NCI-H460 (cell line): ENCODE measurements at regions not wholly inside any gene's neighbourhood (a gene's known extent, or its start where the extent isn't known, plus 50 kb on each side); places are given as distances from the start of the nearest gene placed in this dataset.
"Not testable (repeated sequence)": the region's sequence is repeated elsewhere in the genome, so short reads cannot be mapped to it uniquely, and the experiment has no call there.

Source experiments
- DNase-seq: peaks from one replicate; pipeline ENCODE4 v3.0.0-alpha.2; 2016; ENCODE audit warnings: low read depth; ENCODE audit errors: extremely low read depth

DNA sequence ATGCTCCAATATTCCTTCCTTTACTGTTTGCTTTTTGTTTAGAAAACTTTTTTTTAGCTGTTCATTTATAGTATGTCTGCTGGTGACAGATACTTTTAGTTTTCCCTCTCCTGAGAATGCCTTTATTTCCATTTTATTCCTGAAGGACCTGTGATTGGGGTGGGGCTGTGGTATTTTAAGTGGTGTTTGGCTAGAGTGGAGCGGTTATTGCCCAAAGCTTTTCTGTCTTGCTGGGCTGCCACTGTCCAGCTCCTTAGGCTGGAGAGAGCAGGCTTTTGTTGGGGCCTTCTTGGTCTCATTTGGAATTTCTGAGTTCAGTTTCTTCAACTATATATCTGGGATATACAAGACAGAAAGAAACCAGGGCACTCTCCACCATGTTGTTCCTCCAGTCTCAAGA is 160.0 kb upstream of the PLGLB2 start:
- DNase-seq, result not testable (repeated sequence)

DNA sequence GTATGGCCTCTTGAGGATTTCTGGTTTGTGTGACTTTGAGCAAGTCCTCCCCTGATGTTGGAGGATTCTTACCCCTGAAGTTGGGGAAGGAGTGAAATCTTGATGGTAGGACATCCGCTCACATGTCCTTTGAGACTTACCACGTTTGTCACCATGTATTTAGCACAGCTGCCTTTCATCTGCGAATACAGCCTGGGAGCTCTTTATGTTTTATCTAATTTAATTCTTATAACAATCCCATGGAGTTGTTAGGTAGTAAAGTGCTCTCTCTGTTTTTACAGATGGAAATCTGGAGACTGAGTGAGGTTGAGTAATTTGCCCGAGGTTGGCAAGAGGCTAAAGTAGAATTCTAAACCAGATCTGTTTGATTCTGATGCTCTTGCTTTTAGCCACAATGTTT is 154.9 kb upstream of the PLGLB2 start:
- not testable (repeated sequence) for DNase-seq

DNA sequence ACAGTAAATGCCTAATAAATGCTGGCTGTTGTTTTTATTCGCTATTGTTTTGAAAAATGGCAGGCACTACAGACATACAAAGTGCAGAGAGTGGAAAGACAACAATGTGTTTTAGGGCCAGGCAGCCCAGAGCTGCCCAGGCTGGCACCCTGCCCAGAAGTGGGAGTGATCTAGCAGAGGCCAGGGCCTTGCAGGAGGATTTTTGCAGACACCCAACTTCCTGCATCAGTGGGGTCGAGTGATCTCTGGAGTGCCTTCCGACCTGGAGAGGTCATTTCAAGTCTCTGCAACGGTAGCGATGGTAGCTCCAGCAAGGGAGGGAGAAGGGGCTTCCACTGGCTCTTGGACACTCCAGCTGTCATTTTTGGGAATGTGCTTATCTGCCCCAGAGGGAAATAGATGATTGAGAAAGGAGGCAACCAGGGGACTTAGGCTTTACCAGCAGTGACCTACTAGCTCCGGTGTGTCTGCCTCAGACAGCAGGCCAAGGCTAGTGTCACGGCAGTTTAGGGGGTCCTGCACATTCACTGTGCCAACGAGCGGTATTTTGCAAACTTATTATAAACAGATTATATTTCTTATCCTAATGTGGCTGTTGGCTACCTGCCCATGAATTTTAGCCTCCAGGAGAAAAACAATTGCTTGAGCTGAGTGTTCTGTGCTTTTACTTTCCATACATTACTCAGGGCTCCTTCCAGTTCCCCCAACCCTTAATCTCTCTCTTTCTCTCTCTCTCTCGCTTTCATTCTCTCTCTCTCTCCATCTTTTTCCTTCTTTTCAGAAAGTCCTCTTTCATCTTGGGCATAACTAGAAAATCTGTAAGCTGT is 153.9 kb upstream of the PLGLB2 start:
- not testable (repeated sequence) for DNase-seq

DNA sequence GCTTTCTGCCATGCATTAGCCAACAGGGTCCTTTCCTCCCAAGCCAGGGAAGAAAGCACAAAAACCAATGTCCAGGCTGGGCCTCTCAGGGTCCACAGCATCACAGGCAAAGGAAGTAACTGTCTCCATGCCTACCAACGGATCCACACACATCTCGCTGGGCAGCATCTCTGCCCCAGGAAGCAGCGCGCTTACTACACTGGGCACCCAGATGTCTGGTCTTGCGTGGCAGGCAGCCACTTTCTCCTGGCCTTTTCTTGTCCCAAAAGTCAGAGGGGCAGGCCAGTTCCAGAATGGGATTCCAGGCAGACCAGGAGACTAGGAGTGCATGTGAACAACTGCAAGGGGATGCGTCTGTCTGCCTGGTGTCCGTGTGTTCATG is 153.3 kb upstream of the PLGLB2 start:
- not testable (repeated sequence) for DNase-seq

DNA sequence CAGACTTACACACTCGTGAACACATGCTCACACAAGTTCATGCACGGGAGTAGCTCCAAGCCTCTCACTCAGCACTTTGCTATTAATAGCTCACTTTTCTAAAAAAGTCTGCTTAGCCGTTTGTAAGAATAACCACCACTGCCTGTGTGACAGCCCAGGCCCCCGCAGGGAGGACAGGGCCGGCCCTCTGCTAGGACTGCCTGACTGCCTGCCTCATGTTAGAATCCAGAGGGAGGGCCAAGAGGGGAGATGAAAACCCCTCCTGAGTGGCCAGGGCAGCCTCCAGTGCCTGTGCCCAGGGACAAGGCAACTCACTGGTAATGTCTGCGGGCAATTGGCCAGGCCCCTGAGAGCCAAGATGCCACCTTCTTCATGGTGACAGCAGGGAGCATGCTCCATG is 152.9 kb upstream of the PLGLB2 start:
- not testable (repeated sequence) for DNase-seq

DNA sequence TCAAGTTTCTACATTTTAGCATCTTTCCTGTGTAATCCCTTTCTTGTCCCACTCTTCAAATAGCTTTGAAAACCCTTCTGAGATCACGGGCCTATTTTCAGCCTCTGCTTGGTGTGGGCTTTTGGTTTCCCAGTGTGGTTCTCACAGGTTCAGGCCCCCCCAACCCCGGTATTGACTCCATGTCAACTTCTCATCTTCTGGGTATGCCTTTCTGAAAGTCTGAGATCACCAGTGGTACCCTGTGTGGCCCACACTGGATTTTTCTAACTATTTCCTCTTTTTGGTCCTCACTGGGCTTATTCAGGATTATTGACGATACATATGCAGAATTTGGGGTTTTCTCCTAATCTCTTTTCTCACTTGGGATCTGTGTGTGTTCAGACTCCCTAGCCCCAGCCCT is 146.9 kb upstream of the PLGLB2 start:
- DNase-seq, result not testable (repeated sequence)

DNA sequence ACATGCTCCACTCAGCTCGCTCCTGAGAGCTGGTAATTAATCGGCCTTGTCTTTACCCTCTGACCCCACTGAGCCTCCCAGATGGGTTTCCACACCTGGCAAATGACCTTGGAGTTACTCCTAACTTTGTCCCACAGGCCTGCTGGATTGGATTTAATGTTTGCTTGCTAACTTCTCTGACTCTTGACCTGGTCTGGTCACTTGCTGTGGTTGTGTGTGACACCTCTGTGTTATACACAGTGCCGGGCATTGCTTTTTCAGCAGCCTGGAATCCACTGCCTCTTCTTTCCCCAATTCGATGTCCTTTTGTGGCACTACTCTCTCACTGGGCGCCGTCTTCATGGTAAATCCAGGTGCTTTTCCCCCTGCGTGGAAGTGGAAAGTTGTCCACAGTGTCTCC is 145.8 kb upstream of the PLGLB2 start:
- DNase-seq, result not testable (repeated sequence)

DNA sequence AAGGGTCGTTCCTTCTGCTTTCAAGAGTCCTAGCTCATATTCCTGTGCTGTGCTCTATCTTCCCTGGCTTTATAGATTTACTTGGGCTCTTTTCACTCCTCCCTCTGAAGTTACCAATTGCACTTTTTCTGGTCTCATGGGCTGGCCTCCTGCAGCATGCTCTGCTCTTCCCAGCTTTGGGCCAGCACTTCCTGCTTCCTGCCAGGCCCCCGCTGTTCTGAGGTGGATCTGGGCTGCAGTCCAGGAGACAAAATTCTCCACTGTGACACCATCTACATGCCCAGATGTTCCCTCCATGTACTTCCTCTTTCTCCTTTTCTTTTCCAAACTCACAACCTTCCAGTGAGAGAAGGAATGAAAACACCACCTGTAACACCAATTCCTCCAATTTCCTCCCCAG is 145.2 kb upstream of the PLGLB2 start:
- not testable (repeated sequence) for DNase-seq

DNA sequence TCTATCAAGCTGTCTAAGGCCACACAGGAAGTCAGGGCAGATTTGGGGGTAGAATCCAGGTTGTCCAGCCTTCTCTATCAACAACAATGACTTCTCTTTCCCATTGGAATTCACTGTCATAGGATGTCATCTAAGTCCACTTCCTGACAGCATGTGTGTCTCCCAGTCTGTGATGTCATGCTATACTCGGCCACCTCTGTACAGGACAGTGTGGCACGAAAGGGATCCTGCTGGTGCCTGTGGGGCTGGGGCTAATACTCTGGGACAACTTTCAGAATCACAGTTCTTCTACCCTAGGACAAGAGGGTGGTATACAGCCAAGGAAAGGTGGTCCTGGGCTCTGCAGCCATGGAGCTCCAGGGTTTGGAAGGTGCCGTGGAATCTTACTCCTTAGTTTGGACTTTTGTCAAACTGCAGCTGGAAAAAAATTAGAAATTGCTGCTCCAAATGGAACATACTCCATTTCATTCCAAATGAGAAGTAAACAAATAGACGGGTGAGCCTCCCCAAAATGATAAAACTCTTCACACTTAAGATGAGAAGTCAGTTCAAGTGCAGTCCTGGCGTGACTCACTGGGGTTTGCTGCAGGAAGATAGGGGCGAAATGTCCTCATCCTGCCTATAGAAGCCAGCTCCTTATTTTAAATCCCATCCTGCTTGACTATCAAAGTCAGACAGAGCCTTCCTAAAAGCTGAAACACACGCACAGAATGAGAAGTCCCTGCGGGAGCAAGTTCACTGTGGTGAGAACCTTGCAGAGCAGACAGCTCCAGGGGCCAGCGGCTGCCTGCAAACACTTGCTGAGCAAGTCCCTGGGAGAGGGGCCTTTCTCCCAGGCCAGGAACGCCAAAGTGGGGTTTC is 144.2 kb upstream of the PLGLB2 start:
- DNase-seq, result not testable (repeated sequence)

DNA sequence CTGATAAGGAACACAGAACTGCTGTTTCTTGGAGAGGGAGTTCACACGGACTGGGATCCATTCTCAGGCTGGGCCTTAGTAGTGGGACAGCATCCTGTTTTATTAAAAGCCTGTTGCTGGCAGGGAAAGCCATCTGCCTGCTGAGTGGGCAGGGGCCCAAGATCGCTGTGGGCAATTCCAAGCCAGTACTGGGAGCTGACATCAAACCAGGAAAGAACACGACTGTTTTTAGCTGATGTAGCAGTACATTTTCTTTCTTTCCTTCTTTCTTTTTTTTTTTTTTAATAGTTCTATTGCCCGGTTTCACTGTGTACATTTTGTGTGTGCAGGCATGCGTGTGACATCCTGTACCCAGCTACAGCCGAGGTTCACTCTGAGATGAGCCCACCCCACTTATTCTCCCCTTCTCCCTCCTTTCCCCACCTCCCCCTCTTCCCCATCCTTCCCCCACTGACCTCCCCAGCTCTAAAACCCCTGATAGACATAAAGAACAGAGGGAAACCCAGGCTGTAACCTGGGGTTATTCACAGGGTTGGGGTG is 143.5 kb upstream of the PLGLB2 start:
- not testable (repeated sequence) for DNase-seq

DNA sequence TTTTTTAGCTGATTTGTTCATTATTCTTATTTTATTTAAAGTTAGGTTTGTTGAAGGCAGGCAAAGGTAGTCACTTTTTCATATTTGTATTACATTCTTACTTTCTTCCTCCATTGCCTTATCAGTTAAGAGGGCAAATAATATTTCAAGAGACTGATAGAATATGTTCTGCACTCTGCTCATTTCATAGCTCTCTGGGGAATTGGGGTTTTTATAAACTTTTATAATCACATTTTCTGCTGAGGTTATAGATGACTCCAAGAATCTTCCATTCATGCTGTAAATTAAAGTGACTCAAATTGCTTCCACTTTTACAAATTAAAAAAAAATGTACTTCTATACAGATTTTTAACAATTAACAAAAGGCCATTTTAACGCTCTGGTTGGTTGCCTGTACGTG is 142.9 kb upstream of the PLGLB2 start:
- DNase-seq, result not testable (repeated sequence)

DNA sequence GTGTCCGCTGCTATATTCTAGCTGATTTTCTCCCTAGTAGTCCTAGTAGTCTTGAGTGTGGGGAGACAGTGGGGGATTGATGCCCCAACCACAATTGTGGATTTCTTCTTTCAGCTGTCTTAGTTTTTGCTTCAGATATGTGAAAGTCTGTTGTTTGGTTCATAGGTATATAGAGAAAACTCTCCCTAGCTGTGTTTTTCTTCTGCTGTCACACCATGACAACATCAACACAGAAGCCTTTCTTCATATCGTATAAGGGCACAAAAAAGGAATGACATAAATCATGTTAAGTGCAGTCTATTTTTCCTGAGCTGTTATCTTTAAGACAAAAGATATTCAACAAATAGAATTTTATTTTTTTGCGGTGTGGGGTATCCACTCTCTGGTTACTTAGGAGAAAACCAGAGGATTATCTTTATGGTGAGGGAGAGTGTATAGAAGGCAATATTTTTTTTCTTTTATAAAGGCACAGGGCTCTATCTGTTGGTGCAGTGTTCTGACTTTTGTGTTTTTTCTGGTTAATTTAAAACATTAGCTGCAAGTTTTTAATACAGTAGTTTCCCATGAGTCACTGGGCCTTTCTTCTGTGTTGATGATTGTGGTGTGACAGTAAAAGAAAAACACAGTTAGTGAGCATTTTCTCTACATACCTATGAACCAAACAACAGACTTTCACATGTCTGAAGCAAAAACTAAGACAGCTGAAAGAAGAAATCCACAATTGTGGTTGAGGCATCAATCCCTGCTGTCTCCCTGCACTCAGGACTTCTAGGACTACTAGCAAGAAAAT is 139.3 kb upstream of the PLGLB2 start:
- DNase-seq, result not testable (repeated sequence)

DNA sequence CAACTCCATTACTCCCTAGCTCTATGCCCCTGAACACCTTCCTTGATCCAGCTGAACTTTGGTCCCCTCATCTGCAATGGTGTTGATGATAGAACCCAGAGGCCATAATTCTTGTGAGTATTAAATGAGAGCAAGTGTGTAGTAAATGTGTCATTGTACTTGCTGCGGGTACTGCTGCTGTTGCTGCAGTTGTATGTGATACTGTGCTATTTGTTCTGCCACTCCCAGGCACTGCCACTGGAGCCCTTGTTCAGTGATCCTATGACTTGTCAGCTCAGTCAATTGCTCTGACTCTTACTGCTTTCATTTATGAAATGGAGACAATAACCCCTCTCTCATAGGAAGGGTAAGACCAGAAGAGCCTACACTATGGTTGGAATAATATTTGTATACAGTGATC is 136.9 kb upstream of the PLGLB2 start:
- DNase-seq, result not testable (repeated sequence)

DNA sequence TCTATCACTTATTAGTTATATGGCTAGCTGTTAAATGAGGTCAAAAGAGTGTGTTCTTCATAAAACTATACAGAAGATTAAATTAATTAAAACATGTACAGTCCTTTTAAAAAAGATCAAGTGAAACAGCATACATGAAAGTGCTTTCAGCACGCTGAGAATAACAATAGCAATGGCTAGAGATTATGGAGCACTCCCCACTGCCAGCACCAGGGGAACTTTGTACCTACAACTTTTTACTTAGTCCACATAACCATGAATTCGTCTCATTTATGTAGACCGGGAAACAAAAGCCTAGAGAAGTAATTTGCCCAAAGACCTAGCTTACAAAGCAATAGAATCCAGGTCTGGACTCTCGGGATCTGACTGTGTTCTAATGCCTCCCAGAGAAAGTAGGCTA is 136.5 kb upstream of the PLGLB2 start:
- DNase-seq, result not testable (repeated sequence)

DNA sequence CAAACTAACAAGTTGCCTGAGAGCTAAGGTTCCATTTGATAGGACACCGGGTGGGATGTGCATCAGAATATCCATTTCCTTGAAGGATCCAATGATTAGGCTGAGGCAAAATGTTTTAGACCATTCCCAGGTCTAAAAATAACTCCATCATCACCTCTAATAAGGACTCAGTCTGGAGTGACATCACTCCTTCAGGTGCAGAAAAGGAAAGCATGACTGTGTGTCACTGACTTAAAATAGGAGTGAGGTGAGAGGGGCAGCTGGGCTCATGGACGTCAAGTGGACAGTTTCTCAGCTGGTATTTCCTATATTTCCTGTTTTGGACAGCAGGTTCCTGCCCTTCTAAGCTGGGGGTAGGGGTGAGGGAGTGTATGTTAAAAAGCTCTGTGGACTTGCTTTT is 135.9 kb upstream of the PLGLB2 start:
- not testable (repeated sequence) for DNase-seq

DNA sequence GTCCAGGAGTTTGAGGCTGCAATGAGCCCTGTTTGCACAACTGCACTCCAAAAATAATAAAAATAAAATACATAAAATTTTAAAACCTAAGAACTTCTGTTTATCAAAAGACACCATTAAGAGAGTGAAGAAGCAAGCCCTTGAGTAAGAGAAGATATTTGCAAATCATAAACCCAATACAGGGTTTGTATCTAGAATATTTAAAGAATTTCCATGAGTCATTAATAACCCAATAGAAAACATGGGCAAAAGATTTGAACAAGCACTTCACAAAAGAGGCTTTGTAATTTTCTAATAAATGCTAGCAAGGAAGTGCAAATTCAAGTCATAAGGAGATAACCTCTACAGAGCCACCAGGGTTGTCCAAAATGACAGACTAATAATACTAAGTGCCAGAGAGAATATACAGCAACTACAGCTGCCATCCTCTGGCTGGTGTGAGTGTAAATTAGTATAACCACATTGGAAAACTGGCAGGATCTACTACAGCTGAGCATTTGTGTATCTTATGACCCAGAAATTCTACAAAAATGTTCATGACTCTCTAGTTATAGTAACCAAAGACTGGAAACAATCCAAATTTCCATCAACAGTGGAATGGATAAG is 133.0 kb upstream of the PLGLB2 start:
- not testable (repeated sequence) for DNase-seq

DNA sequence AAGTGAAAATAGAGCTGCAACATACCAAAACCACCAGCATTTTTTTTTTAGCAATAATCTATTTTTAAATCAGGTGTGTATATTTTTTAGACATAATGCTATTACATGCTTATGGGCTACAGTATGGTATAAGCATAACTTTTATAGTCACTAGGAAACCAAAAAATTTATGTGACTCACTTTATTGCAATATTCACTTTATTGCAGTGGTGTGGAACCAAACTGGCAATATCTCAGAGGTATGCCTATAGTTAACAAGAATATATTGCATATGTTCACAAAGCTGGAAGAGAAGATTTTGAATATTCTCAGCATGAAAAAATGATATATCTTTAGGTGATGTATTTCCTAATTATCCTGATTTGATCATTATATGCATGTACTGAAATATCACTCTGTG is 128.8 kb upstream of the PLGLB2 start:
- DNase-seq, result not testable (repeated sequence)

DNA sequence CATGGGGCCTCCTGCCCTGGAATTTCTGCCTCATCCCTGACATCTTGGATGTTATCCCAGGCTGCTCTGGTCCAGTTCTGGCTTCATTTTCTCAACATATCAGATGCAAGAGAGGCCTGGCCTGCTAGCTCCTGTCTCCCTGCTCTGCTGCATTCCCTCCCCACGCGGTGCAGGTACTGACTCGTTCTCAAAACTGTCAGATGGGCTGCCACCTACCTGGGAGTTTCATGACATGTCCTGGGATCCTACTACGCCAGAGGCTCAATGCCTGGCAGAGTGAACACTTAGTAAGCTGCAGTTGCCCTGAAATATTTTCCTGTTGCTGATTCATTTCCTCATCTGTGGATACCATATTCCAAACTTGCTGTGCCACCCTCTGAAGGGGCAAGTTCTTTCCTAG is 126.7 kb upstream of the PLGLB2 start:
- not testable (repeated sequence) for DNase-seq

DNA sequence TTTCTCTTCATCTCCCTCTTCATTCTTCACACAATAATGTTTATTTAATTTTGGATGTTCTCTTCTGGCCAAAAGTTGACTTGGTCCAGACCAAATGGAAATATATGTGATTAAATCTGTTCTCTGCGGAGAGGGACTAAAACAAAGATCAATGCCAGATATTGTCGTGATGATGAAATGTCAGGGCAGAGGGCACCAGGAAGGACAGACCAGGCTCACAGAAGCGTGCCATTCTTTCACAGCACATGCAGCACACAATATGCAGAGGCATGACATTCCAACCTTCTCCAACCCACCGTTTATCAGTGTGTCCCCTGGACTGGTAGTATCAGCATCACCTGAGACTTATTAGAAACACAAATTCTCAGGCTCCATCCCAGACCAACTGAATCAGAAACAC is 125.2 kb upstream of the PLGLB2 start:
- DNase-seq, result not testable (repeated sequence)
